VCaP (cell line): ENCODE measurements at regions not wholly inside any gene's neighbourhood (a gene's known extent, or its start where the extent isn't known, plus 50 kb on each side); places are given as distances from the start of the nearest gene placed in this dataset.
"Not testable (repeated sequence)": the region's sequence is repeated elsewhere in the genome, so short reads cannot be mapped to it uniquely, and the experiment has no call there.

Experiments
- H3K27ac ChIP-seq: fragments of 450-650 bp; 2 replicates; pipeline ENCODE4 v1.5.1; 2017
- CTCF ChIP-seq: fragments of 450-650 bp; conservative IDR thresholded peaks from 2 replicates; pipeline ENCODE4 v1.5.1; 2017; ENCODE audit warnings: mild to moderate bottlenecking, moderate library complexity

GRCh38 chr1:38657873-38658272, 201.7 kb downstream of the RRAGC start:
- no peak for TF ChIP-seq CTCF
- no peak overlapping the region for H3K27ac ChIP-seq

- no peak overlapping the region for H3K27ac ChIP-seq
- no peak for TF ChIP-seq CTCF
Measured at GRCh38 chr1:38657207-38657840, 202.2 kb downstream of the RRAGC start.

- H3K27ac ChIP-seq = no peak overlapping the region
- no peak for TF ChIP-seq CTCF
Measured at GRCh38 chr1:38656726-38657125, 202.8 kb downstream of the RRAGC start.

DNA sequence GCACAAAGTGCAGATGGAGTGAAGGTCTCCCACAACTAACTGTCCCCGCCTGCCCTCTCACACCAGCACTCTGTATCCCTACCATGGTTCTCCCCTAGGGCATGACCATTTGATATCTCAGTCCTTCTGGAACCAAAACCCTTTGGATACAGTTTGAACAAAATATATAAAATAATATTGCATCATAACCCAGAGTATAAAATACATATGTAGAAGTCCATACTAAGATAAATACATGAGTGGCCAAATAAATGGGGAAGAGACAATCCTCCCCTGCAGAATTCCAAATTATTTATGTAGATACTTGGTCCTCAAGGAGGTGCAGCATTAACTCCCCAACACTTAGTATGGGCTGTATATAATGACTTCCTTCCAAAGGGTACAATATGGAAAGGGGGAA, 207.4 kb downstream of the RRAGC start:
- no peak for TF ChIP-seq CTCF
- H3K27ac ChIP-seq = no peak overlapping the region

GRCh38 chr1:38651669-38652068, 207.9 kb downstream of the RRAGC start:
- no peak for TF ChIP-seq CTCF
- no peak overlapping the region for H3K27ac ChIP-seq

DNA sequence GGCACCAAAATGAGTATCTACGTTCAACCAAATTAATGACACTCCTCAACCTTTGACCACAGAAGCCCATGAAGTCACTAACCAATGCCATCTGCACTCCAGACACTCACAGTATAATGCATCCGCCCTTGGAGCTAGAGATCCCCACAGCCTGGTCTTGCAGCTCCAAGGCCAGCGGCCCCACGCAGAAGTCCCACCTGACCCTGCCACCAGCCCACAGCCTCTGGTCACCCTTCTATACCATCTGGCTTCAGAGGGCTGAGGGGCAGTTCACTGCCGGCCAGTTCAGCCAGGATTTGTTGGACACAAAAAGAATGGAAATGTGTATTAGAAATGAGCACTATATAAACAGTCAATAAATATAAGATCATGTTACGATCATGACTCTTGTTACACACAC, 211.2 kb downstream of the RRAGC start:
- H3K27ac ChIP-seq = no peak overlapping the region
- TF ChIP-seq CTCF = no peak

GRCh38 chr1:38647341-38647740, 212.2 kb downstream of the RRAGC start:
- not testable (repeated sequence) for H3K27ac ChIP-seq

GRCh38 chr1:38644092-38644491, 215.5 kb downstream of the RRAGC start:
- no peak for TF ChIP-seq CTCF
- no peak overlapping the region for H3K27ac ChIP-seq
